SW 1271 (cell line): ENCODE measurements at regions not wholly inside any gene's neighbourhood (a gene's known extent, or its start where the extent isn't known, plus 50 kb on each side); places are given as distances from the start of the nearest gene placed in this dataset.

Experiments
- DNase-seq, 2 experiments: peaks; one replicate each; lab custom pipeline; 2025; lab: John Stamatoyannopoulos, UW

DNA sequence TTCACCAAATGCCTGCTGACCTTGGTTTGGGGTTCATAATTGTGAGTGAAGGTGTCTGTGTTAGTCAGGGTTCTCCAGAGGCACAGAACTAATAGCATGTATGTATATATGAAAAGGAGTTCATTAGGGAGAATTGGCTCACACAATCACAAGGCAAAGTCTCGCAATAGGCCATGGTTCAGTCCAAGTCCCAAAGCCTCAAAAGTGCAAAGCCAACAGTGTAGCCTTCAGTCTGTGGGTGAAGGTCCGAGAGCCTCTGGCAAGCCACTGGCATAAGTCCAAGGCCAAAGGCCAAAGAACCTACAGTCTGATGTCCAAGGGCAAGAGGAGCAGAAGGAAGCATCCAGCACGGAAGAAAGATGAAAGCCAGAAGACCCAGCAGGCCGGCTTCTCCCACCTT is 257.6 kb upstream of the SHH start:
- DNase-seq: no peak

DNA sequence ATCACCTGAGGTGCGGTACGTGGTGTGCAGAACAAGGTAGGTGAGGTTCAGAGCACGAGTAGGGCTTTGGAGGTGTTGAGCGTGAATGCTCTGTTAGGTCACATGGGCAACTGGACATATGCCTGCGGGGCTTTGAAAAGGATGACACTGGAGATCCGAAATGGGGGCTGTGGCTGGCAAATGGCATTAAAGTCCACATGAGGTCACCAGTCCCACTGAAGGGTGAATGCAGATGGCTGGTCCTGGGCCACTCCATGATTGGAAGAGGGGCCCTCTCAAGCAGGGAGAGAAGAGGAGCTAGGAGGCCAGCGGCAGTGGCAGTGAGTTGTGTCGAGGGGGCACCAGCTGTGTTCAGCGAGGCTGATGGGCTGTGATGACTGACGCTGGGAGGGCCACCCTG is 254.9 kb upstream of the SHH start:
- DNase-seq: no peak

DNA sequence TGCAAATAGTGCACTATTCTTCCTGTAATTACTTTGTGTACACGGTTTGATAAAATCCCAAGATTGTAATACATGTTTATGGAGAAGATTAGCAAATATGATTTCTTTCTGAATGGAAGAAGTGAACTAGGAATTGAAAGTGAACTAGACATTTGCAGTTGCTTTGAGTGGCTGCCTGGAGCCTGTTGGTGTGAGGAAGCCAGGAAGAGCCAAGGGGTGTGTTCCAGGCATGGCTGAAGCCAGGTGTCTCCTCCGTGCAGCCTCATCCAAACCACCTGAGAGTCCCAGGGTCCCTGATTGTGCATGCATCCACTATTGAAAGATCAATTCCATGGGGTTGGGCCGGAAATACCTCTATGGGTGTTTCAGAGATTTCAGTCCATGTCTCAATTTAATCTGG is 253.1 kb upstream of the SHH start:
- no peak for DNase-seq

DNA sequence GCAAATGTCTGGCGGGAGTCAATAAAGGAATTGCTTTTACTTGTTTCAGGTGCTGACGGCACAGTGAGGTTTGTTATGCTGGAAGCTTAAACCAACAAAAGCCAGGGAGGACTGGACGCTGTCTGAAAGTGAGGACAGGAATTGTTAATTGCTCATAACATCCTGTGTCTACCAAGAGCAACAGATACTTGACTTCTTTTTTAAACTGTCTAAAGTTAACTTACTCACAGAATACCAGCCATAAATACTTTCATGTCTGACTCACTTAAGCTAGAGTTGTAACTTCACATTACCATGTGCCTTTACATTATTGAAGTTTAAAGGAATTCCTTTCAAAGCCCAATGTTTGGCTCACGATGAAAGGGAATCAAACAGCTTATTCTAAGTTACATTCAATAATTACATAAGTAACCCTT is 252.7 kb upstream of the SHH start:
- DNase-seq: peak in 1 of 2 experiments; percentile 1

DNA sequence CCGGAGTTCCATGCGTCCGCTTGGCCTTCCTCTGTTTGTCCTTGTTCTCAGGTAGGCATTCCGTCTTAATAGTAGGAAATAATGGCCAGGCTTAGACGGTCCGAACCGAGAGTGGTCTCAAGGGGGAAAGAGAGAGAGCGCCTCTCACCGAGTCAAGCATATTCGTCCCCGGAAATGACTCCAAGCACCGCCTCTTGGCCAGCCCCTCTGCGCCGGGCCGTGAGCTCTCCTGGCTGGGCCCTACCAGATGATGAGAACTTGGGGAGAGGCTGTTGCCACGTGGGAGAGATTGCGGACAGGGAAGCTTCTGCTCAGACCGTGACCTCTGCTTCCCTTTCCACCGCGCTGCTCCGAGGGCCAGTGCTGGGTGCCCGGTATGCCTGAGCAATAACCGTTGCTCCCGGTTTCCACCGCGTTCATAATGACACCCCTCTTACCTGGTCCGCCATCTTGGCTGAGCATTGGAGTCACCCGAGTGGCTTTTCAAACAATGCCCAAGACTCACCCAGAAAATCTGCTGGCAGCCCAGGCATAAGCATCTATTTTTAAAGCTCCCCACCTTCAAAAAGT is 251.1 kb upstream of the SHH start:
- DNase-seq: no peak

DNA sequence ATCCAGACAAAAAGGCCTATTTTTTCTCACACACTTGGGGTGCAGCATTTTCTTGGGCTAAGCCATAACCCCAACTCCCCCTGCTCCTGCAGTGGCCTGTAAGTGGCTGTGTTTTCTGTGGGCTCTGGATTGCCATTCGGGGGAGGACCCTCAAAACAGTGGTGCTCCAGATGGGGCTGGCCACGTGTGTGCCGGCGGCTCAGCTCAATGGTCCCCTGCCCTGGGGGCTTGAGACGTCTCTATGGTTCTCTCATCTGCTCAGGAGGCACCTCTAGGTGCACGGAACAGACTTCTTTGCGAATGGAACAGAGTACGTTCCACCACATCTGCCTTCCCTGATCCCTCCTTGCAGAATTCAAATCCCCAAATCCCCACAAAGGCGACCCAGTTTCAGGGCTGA is 250.0 kb upstream of the SHH start:
- no peak for DNase-seq

DNA sequence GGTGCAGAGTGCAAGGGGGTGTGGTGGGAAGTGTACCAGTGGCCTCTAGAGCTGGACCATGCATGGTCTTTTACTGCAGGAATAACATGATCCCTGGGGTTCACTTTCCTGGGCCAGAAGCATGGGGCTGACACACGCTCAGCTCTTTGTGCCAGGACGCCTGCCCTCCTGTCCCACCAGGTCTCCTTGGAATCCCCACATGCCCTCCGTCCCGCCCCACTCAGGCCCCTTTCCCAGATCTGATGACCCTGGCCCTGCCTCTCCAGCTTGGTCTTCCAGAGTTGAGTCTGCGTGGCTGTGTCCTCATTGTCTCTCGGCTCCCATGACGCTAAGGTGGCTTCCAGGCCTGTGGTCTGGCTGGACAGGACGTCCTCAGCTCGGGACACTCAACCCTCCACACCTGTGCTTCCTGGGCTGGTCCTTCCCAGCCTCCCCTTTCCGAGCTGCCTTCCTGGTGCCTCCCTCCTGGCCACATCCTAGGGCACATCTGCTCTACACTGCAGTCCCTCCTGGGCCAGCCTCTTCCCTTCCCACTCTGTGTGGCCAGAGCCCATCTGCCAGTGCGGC is 249.5 kb upstream of the SHH start:
- DNase-seq: no peak

DNA sequence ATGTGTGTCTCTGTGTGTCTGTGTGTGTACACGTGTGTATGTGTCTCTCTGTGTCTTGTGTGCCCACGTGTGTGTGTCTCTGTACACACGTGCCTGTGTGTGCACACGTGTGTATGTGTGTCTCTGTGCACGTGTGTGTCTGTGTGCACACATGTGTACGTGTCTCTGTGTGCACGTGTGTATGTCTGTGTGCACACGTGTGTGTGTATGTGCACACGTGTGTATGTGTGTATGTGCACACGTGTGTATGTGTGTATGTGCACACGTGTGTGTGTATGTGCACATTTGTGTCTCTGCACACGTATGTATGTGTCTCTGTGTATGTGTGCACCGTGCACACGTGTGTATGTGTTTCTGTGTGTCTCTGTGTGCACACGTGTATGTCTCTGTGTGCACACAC is 248.7 kb upstream of the SHH start:
- DNase-seq: no peak

DNA sequence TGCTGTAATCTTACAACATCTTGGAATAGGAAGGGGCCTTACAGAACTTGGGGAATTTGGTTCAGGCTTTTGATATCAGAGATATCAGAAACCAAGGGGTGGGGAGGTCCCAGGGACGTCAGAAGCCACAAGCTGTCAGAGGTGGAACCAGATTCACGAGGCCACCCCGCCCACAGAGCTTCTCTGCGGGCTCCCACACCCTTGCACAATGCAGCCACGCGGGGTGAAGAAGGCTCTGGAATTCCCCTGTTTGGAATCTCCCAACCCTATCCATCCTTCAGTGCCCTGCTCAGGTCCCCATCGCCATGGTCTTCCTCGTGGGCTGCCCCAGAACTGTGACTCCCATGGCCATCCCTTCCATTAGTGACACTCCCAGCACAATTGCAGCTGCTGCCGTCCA is 247.1 kb upstream of the SHH start:
- DNase-seq: no peak

DNA sequence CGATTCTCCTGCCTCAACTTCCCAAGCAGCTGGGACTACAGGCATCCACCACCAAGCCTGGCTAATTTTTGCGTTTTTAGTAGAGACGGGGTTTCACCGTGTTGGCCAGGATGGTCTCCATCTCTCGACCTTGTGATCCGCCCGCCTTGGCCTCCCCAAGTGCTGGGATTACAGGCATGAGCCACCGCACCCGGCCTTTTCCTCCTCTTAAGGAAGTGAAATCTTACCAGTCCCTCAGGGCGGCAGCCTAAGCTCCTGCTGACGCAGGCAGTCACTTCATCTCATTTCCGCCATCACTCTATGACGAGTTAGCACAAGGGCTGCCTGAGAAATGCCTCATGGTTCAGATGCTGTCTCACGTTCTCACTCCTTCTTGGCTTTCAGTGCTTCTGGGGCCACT is 246.0 kb upstream of the SHH start:
- DNase-seq: no peak

DNA sequence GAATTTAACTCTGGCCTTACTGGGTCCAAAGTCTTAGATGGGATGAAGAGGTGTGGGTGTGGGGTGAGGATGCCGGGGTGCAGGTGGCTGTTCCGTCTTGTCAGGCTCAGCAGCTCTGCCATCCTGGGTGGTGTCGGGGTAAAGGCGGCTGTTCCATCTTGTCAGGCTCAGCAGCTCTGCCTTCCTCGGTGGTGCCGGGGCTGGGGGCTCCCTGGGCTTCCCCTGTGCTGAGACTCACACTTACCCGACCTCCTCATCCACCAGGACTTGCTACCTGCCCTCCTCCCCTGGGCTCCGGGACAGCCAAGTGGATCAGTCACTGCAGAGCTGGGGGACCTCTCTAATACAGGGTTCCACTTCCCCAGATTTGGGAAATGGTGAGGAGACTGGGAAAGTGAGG is 244.3 kb upstream of the SHH start:
- DNase-seq: no peak

DNA sequence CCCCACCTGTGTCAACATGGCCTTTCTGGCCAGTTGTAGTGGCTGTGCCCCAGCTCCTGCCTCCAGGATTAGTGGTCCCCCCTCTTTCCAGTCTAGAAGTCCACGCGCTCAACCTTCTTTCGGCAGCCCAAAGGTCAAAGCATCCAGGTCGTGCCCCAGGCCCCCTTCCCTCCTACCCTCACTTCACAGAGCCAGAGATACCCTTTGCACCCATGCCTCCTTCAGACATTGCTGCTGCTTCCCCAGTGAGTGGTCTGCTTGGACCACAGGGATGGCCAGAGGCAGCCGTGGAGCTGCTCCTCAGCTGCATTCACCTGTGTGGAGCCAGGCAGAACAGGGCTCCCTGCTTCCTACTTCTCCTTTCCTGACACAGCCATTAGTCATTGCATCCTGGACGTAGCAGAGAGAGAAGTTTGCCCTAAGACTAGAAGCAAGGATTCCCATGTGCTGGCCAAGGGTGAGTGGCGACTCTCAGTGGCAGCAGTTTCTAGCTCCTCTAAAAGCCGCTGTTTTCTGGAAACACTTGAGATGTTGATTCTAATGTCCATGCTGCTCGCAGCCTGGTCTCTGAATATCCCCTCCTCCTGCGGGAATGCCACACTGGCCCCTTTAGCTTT is 243.1 kb upstream of the SHH start:
- no peak for DNase-seq

DNA sequence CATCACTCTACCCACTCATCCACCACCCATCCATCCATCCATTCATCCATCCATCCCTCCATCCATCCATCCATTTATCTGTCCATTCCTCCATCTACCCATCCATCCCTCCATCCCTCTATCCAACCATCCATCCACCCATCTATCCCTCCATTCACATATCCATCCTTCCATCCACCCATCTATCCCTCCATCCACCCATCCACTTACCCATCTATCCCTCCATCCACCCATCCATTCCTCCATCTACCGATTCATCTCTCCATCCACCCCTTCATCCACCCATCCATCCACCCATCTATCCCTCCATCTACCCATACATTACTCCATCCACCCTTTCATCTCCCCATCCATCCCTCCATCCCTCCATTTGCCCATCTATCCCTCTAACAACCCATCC is 239.6 kb upstream of the SHH start:
- no peak for DNase-seq

DNA sequence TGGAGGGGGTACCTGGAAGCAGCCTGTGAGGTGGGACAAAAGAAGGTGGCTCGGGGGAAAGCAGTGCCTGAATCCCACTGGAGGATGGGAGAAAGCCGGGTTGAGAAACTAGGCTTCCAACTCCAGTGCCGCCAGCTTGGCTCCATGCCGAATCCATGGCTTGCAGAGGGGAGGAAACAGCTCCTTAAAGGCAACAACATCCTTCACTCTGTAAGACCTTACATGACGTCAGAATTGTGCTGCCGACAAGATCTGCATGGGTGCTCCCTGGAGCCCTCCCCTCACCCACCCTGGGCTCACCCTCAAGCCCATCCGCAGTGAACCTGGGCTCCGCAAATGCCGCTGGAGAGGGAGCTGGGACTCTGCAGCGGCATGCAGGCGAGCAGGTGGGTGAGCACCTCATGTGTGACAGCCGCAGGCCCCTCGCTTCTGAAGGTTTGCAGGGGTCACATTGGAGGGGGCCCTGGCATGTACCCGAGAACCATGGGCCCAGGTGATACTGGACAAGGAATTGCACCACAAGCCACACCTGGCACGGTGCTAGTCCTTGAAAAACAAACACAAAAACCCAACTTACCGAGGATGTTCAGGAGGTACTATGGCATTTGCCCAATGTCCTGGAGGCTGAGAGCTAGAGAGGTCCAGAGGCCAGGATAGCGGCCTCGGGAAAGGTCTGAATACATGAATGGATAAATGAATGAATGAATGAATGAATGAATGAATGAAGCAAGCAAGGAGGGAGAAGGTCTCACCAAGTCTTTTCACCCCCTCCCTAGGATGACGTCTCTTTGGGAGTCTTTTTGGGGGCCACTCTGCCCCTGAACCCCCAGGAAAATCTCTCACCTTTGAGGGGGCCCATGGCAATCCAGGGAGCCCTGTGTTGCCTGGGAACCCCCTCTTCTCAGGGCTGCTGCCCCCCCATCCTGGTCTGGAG is 238.6 kb upstream of the SHH start:
- DNase-seq: no peak

DNA sequence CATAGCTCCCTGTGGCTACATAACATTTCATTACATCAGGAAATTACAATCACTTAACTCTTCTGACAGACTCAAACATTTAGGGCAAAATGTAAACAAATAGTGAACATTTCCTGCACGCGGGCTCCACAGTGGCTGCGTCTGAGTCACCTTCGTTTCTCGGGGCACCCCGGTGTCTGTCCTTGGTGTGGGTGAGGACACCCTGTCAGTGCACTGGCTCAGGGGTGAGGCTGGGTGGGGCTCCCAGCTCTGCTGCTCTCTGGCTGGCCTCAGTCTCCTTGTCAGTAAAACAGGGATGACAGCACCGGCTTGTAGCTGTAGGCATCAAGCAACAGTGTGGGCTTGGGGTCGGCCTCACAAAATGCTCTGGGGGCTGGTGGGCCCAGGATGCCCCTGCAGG is 237.1 kb upstream of the SHH start:
- DNase-seq: no peak

DNA sequence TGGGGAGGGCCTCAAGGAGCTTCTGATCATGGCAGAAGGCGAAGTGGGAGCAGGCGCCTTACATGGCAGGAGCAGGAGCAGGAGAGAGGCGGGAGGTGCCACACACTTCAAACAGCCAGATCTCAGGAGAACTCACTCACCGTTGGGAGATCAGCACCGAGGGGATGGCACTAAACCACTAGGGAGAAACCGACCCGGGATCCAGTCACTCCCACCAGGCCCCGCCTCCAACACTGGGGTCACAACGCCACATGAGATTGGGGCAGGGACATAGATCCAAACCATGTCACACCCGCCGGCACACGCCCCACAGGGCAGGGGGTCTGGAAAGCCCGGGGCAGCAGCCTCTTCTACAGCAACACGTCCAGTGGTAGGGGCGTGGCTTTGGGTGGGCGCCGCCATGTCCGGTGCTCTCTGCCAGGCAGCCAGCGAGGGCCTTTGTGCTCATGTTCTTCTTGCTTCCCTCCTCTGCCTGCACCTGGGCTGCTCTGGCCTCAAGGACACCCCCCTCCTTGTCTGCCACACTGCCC is 233.8 kb upstream of the SHH start:
- no peak for DNase-seq

DNA sequence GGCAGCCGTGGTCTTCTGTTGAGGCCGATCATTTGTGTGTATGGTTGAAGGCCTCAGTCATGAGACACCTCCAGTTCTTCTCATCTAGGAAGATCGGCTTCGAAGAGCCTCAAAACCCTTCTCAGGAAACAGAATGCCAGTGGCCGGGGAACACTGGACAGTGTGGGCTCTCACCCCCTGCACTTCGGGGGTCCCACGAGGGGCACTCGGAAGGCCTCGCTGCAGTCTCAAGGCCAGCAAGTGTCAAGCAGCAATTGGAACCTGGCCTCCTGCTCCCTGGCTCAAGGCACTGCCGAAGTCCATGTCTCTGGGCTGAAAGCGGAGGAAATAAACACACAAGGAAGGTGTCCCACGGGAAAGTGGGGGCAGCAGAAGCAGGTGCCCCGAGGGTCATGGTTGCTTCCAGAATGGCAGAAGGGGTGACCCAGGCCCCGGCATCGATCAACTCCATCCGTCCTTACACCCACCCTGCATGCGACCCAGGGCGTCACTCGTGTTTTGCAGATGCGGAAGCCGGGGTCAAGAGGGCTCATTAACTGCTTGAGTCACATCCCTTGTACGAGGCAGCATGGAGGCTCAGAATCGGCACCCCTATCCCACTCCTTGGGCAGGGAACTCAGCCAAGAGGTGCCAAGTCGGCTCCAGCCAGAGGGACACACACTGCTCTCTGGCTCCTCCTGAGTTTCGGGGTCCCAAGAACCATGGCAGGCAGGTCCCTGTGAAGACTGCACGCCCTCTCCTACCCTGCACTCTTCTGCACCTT is 231.3 kb upstream of the SHH start:
- DNase-seq: no peak

DNA sequence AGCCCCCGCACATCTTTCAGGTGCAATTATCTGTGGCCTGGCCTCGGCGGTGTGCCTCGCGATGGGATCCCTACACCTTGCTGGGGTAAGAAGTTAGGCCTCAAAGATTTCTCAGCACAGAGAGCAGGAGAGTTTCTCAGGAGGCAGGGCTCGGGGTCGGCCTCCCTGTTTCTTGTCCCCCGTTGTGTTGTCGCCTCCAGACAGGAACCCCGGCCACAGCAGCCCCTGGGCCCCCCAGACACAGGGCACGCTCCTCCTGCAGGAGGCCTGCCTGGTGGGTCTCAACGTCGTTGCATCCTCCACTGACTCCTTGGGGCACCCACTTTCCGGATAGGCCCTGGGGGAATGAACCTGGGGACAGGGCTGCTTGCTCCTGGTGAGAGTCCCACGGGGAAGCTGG is 229.1 kb upstream of the SHH start:
- DNase-seq: no peak

DNA sequence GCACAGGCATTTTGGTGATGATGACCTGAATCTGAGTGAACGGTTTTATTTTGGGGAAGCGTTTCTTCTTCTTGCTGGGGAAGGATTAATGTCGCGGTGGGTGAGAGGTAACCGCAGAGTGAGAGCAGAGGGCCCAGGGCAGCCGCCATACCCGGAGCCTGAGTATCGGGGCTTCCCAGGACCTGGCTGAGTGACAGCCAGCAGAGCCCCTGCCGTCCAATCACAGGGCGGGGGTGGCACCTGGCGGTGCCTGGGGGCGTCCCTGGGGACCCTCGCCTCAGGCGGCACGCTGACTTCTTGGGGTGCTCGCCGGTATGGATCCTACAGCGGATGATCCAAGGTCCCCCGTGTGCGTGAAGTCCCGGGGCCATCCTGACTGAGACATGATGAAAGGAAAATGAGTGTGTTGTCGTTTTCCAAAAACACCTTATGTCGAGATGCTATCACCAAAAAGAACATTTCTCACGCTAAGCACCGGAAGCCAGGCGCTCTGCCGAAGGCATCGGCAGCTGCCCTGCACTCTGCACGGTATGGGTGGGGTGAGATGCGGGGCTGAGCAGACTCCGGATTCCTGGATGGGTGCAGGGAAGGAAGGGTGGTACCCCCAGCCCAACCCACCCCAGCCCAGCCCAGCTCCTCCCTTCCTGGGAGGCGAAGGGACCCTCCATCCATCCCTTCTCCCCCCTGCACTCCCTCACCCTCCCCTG is 227.9 kb upstream of the SHH start:
- DNase-seq: no peak

DNA sequence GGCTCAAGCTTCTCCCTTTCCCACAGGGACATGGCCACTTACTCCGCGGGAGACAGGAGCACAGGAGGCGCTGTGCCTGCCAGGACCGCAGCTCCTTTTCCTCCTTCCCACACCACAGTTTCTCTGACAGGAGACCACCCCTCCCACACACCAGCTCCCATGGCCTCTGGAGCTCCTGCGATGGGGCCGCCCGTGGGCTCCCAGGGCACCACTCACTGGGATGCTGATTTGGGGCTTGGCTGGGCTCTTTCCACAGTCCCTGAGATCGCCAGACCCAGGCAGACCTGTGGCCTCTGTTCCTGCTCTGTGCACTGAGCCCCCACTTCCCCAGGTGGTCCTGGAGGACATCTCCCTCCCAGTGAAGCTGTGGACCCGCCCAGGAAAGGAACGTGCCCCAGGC is 226.9 kb upstream of the SHH start:
- no peak for DNase-seq

DNA sequence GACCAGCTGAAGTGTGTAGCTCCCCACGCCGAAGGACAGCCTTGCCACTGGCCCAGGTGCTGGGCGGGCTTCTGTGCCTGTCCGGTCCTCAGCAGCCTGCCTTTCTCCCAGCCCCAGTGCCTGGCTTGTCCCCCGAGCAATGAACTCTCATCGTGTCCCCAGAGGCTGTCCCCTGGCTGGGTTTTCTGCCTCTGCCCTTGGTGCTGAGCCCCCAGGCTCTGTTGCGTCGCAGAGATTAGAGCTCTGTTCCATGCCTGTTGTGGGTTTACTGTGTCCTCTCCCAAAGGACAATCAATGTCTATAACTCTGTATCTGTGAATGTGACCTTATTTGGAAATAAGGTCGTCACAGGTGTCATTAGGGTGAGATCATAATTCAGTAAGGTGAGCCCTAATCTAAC is 226.1 kb upstream of the SHH start:
- DNase-seq: no peak
